ENCODE measurements at regions not wholly inside any gene's neighbourhood (a gene's known extent, or its start where the extent isn't known, plus 50 kb on each side); places are given as distances from the start of the nearest gene placed in this dataset.

GRCh38 chr18:10233082-10233875, 221.2 kb upstream of the APCDD1 start:
- no peak overlapping the region for H3K27ac ChIP-seq
- H3K9me3 ChIP-seq, result no peaks in the 10 kb centered on the region
- TF ChIP-seq EP300 (IDR thresholded peaks at IDR 0.05) (no peak), POLR2A (IDR thresholded peaks at IDR 0.05) (no peak)
- TF ChIP-seq, protein P1, sequence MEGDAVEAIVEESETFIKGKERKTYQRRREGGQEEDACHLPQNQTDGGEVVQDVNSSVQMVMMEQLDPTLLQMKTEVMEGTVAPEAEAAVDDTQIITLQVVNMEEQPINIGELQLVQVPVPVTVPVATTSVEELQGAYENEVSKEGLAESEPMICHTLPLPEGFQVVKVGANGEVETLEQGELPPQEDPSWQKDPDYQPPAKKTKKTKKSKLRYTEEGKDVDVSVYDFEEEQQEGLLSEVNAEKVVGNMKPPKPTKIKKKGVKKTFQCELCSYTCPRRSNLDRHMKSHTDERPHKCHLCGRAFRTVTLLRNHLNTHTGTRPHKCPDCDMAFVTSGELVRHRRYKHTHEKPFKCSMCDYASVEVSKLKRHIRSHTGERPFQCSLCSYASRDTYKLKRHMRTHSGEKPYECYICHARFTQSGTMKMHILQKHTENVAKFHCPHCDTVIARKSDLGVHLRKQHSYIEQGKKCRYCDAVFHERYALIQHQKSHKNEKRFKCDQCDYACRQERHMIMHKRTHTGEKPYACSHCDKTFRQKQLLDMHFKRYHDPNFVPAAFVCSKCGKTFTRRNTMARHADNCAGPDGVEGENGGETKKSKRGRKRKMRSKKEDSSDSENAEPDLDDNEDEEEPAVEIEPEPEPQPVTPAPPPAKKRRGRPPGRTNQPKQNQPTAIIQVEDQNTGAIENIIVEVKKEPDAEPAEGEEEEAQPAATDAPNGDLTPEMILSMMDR (IDR thresholded peaks at IDR 0.05), result no peak
- intact Hi-C loops (cut with DNase I), result no loop called here
- H3K4me1 ChIP-seq (ENCODE audit: insufficient read depth), result peaks cover 5% of the 10 kb centered on the region
- H3K4me3 ChIP-seq, result no peak overlapping the region
- WGBS, 3 donors, result 85 to 96% (median 92%) methylated on average over 10 of the region's 10 CpGs
- no peak for DNase-seq
- H3K36me3 ChIP-seq, result no peaks in the 10 kb centered on the region
- H3K27me3 ChIP-seq, result no peaks in the 10 kb centered on the region

DNA sequence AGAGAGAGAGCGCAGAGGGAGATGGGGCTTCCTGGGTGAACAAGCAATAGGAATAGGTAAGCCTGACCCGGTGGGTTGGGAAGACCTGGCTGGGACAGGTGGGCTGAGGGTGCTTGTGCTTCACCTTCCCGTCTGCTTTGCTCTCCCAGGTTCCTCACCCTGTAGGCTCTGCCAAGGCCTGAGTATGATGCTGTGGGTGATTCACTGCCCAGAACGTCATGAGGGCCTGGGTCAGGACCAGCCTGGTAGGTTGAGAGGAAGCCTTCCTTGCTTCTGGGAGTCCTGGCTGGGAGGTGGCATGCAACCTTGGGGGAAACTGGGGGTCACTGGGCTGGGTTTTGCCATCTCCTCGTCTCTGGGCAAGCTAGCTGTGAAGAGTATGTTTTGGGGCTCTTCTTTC, 220.2 kb upstream of the APCDD1 start:
- TF ChIP-seq POLR2A (IDR thresholded peaks at IDR 0.05), result no peak
- TF ChIP-seq, protein P1 (IDR thresholded peaks at IDR 0.05), result no peak
- no peak for TF ChIP-seq EP300 (IDR thresholded peaks at IDR 0.05)
- Histone ChIP-seq H3K27me3 (no peaks in the 10 kb centered on the region), H3K9me3 (no peaks in the 10 kb centered on the region), H3K27ac (no peak overlapping the region), H3K4me3 (no peak overlapping the region), H3K36me3 (no peaks in the 10 kb centered on the region), H3K4me1 (ENCODE audit: insufficient read depth) (peaks cover 4% of the 10 kb centered on the region)
- no peak for DNase-seq
- 79 to 88% (median 85%) methylated on average over 5 of the region's 5 CpGs for WGBS, 3 donors
- intact Hi-C loops (cut with DNase I), result no loop called here

DNA sequence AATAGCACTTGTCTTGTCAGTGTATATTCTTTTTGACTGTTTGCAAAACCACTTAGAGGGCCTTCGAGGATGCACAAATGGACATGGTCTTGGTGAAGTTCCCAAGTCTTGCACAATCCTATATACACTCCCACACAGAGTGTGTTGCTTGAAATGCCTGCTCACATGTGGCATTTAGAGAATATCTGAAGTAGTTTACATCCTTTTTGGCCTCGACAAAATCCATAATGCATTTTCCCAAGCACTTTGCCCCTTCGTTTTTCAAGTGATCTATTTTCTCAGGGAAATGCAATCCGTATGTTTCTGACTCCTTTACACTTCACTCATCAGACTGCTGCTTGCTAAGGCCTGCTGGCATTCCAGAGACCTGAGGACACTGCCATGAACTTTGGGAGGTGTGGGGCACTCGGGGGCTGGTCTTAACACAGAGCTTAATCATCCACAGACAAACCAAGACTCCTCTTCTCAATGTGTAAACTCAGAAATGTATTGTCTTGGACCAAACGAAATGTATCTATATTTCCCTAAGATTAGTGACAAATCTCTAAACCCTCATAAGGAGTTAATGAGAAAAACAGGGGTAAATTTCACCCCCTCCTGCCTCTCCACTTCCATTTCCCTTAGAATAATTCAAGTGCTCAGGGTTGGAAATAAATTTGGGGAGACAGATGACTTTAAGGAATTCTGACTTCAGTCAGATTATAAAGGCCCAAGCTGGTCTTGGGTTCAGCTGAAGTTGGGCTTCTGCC, 219.3 kb upstream of the APCDD1 start:
- 30 to 36% (median 30%) methylated on average over 6 of the region's 6 CpGs for WGBS, 3 donors
- intact Hi-C loops (cut with DNase I), result no loop called here
- Histone ChIP-seq H3K4me3 (no peak overlapping the region), H3K27ac (peak overlapping the region in 1 of 2 donors; percentile 64), H3K4me1 (ENCODE audit: insufficient read depth) (peaks cover 4% of the 10 kb centered on the region), H3K27me3 (no peaks in the 10 kb centered on the region), H3K9me3 (no peaks in the 10 kb centered on the region), H3K36me3 (no peaks in the 10 kb centered on the region)
- DNase-seq, result peak in 3 of 5 donors; percentile 37 to 60 (median 51)
- no peak for TF ChIP-seq POLR2A (IDR thresholded peaks at IDR 0.05)
- TF ChIP-seq, protein P1 (IDR thresholded peaks at IDR 0.05), result no peak
- no peak for TF ChIP-seq EP300 (IDR thresholded peaks at IDR 0.05)

DNA sequence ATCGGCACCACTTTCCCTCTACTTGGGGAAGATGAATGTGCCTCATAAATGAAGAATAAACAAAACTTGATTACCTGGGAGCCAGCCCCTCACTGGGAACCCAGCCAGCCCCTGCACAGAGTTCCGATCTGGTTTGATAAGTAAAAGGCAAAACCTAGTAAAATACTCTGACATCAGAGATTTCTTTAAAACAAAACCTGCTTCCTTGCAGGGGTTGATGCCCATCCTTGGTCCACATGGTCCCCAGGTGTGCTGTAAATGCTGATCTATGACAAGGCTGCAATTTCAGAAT, 218.8 kb upstream of the APCDD1 start:
- Histone ChIP-seq H3K4me1 (ENCODE audit: insufficient read depth) (peaks cover 4% of the 10 kb centered on the region), H3K9me3 (no peaks in the 10 kb centered on the region), H3K27me3 (no peaks in the 10 kb centered on the region), H3K36me3 (no peaks in the 10 kb centered on the region), H3K27ac (peak overlapping the region in 1 of 2 donors; percentile 64), H3K4me3 (no peak overlapping the region)
- 73 to 78% (median 77%) methylated on average over 2 of the region's 2 CpGs for WGBS, 3 donors
- DNase-seq, result no peak
- TF ChIP-seq, protein P1 (IDR thresholded peaks at IDR 0.05), result no peak
- TF ChIP-seq POLR2A (IDR thresholded peaks at IDR 0.05) (no peak), EP300 (IDR thresholded peaks at IDR 0.05) (no peak)
- intact Hi-C loops (cut with DNase I), result no loop called here

Measured in ovary (tissue), 7 donors.